ENCODE measurements at regions not wholly inside any gene's neighbourhood (a gene's known extent, or its start where the extent isn't known, plus 50 kb on each side); places are given as distances from the start of the nearest gene placed in this dataset.

- ATAC-seq: no peak
- TF ChIP-seq, protein P1, sequence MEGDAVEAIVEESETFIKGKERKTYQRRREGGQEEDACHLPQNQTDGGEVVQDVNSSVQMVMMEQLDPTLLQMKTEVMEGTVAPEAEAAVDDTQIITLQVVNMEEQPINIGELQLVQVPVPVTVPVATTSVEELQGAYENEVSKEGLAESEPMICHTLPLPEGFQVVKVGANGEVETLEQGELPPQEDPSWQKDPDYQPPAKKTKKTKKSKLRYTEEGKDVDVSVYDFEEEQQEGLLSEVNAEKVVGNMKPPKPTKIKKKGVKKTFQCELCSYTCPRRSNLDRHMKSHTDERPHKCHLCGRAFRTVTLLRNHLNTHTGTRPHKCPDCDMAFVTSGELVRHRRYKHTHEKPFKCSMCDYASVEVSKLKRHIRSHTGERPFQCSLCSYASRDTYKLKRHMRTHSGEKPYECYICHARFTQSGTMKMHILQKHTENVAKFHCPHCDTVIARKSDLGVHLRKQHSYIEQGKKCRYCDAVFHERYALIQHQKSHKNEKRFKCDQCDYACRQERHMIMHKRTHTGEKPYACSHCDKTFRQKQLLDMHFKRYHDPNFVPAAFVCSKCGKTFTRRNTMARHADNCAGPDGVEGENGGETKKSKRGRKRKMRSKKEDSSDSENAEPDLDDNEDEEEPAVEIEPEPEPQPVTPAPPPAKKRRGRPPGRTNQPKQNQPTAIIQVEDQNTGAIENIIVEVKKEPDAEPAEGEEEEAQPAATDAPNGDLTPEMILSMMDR (IDR thresholded peaks at IDR 0.05): no peak
- TF ChIP-seq POLR2A (IDR thresholded peaks at IDR 0.05): no peak
- no peak for DNase-seq
- no peak overlapping the region for H3K27ac ChIP-seq
- H3K4me1 ChIP-seq: no peaks in the 10 kb centered on the region
- H3K9me3 ChIP-seq: no peaks in the 10 kb centered on the region
- intact Hi-C loops (cut with DNase I): no loop called here
- no peak overlapping the region for H3K4me3 ChIP-seq
- no peaks in the 10 kb centered on the region for H3K36me3 ChIP-seq
- 63% methylated on average over 2 of the region's 2 CpGs for WGBS (ENCODE audit: insufficient coverage, low coverage, low lambda C conversion rate, missing lambda C conversion rate)
- H3K27me3 ChIP-seq: no peaks in the 10 kb centered on the region
Observed at GRCh38 chr2:226208726-226209125, 590.9 kb downstream of the IRS1 start.

DNA sequence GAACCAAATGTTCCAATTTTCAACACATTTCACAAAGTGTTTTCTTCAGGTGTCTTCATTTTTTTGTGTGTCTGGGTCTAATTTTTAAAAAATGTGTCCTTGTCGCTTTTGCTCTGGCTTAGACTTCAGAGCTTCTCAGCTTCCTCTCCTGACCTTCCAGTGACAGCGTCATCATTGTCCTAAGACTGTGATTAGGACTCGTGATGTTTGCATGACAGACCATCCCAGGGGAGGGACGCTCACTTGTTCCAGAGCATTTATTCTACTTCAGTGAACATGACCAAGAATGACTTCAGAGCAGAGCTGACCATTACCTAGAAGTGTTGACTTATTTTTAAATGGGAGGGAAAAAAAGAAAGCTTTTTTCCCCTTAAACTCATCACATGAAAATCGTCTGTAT is 591.9 kb downstream of the IRS1 start:
- Histone ChIP-seq H3K27ac (no peak overlapping the region), H3K4me1 (no peaks in the 10 kb centered on the region), H3K9me3 (no peaks in the 10 kb centered on the region), H3K36me3 (no peaks in the 10 kb centered on the region), H3K27me3 (no peaks in the 10 kb centered on the region), H3K4me3 (no peak overlapping the region)
- 71% methylated on average over 5 of the region's 5 CpGs for WGBS (ENCODE audit: insufficient coverage, low coverage, low lambda C conversion rate, missing lambda C conversion rate)
- intact Hi-C loops (cut with DNase I): no loop called here
- TF ChIP-seq POLR2A (IDR thresholded peaks at IDR 0.05): no peak
- TF ChIP-seq, protein P1 (IDR thresholded peaks at IDR 0.05): no peak
- no peak for ATAC-seq
- DNase-seq: no peak

GRCh38 chr2:226199555-226199954 is 600.1 kb downstream of the IRS1 start:
- Histone ChIP-seq H3K27me3 (no peaks in the 10 kb centered on the region), H3K9me3 (no peaks in the 10 kb centered on the region), H3K36me3 (no peaks in the 10 kb centered on the region), H3K4me3 (no peak overlapping the region), H3K4me1 (no peaks in the 10 kb centered on the region), H3K27ac (no peak overlapping the region)
- DNase-seq (no peak), ATAC-seq (no peak)
- TF ChIP-seq POLR2A (IDR thresholded peaks at IDR 0.05): no peak
- TF ChIP-seq, protein P1 (IDR thresholded peaks at IDR 0.05): no peak
- intact Hi-C loops (cut with DNase I): no loop called here
- WGBS (ENCODE audit: insufficient coverage, low coverage, low lambda C conversion rate, missing lambda C conversion rate): 71% methylated on average over 2 of the region's 2 CpGs

DNA sequence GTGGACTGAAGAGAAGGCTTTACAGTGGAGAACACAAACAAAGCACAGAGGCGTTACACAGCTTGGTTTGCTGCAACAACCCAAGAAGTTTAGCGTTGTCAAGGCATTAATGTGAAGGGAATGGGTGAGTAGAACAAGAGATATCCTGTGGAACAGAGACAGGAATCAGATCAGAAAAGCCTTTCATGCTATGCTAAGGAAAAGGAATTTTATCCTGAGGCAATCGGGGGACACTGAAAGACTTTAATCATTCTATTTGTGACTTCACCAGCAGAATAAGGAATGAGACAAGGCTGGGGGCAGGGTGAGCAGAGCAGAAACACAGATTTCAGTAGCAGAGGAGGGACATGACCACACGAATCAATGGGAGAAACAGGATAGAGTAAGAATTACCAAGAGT is 600.7 kb downstream of the IRS1 start:
- intact Hi-C loops (cut with DNase I): no loop called here
- H3K27me3 ChIP-seq: no peaks in the 10 kb centered on the region
- 72% methylated on average over 4 of the region's 4 CpGs for WGBS (ENCODE audit: insufficient coverage, low coverage, low lambda C conversion rate, missing lambda C conversion rate)
- ATAC-seq (no peak), DNase-seq (no peak)
- no peak overlapping the region for H3K27ac ChIP-seq
- H3K36me3 ChIP-seq: no peaks in the 10 kb centered on the region
- H3K4me3 ChIP-seq: no peak overlapping the region
- no peaks in the 10 kb centered on the region for H3K4me1 ChIP-seq
- H3K9me3 ChIP-seq: no peaks in the 10 kb centered on the region
- TF ChIP-seq, protein P1 (IDR thresholded peaks at IDR 0.05): no peak
- no peak for TF ChIP-seq POLR2A (IDR thresholded peaks at IDR 0.05)
